T-helper 2 cell treated with Interferon-gamma antibody and Interleukin-4, amounts not matched to agents 5 μg/mL and 100 μg/mL, for 36 hours (primary cell): ENCODE measurements at regions not wholly inside any gene's neighbourhood (a gene's known extent, or its start where the extent isn't known, plus 50 kb on each side); places are given as distances from the start of the nearest gene placed in this dataset.

Experiments
- DNase-seq: peaks from one replicate; pipeline ENCODE4 v3.0.0; 2021; ENCODE audit warnings: low spot score
- H3K27ac Mint-ChIP-seq: one replicate; pipeline ENCODE4 v1.8.0; 2021; ENCODE audit warnings: mild to moderate bottlenecking, mixed read lengths
- H3K27me3 Mint-ChIP-seq: one replicate; pipeline ENCODE4 v1.8.0; 2021; ENCODE audit warnings: low read depth, mixed read lengths
- H3K36me3 Mint-ChIP-seq: one replicate; pipeline ENCODE4 v1.8.0; 2021; ENCODE audit warnings: low read depth, mixed read lengths
- H3K4me1 Mint-ChIP-seq: one replicate; pipeline ENCODE4 v1.8.0; 2021; ENCODE audit warnings: low read depth, mixed read lengths
- H3K4me3 Mint-ChIP-seq: one replicate; pipeline ENCODE4 v1.8.0; 2022; ENCODE audit warnings: mild to moderate bottlenecking, moderate library complexity, mixed read lengths
- H3K9me3 Mint-ChIP-seq: one replicate; pipeline ENCODE4 v1.8.0; 2021; ENCODE audit warnings: mixed read lengths

- Mint-ChIP-seq H3K27me3 (no peaks in the 10 kb centered on the region), H3K9me3 (peaks cover 5% of the 10 kb centered on the region), H3K36me3 (no peaks in the 10 kb centered on the region), H3K4me1 (no peaks in the 10 kb centered on the region), H3K4me3 (no peak overlapping the region), H3K27ac (no peak overlapping the region)
- DNase-seq: no peak
Observed at GRCh38 chr2:33671198-33671597, 72.1 kb upstream of the FAM98A start.

- Mint-ChIP-seq H3K4me1 (no peaks in the 10 kb centered on the region), H3K4me3 (no peak overlapping the region), H3K36me3 (no peaks in the 10 kb centered on the region), H3K27ac (no peak overlapping the region), H3K9me3 (peaks cover 10% of the 10 kb centered on the region), H3K27me3 (no peaks in the 10 kb centered on the region)
- DNase-seq: no peak
Observed at GRCh38 chr2:33670392-33670937, 71.4 kb upstream of the FAM98A start.

GRCh38 chr2:33666879-33667278 is 67.8 kb upstream of the FAM98A start:
- H3K4me1 Mint-ChIP-seq: no peaks in the 10 kb centered on the region
- H3K4me3 Mint-ChIP-seq: no peak overlapping the region
- no peak overlapping the region for H3K27ac Mint-ChIP-seq
- no peaks in the 10 kb centered on the region for H3K36me3 Mint-ChIP-seq
- no peak for DNase-seq
- peaks cover 29% of the 10 kb centered on the region for H3K9me3 Mint-ChIP-seq
- no peaks in the 10 kb centered on the region for H3K27me3 Mint-ChIP-seq

- peaks cover 31% of the 10 kb centered on the region for H3K9me3 Mint-ChIP-seq
- no peak overlapping the region for H3K27ac Mint-ChIP-seq
- H3K4me3 Mint-ChIP-seq: no peak overlapping the region
- H3K27me3 Mint-ChIP-seq: no peaks in the 10 kb centered on the region
- no peak for DNase-seq
- no peaks in the 10 kb centered on the region for H3K36me3 Mint-ChIP-seq
- no peaks in the 10 kb centered on the region for H3K4me1 Mint-ChIP-seq
Observed at GRCh38 chr2:33665039-33665438, 65.9 kb upstream of the FAM98A start.

- DNase-seq: no peak
- H3K27me3 Mint-ChIP-seq: no peaks in the 10 kb centered on the region
Observed at GRCh38 chr2:33660416-33661123, 61.5 kb upstream of the FAM98A start.

GRCh38 chr2:33655626-33656320 is 56.7 kb upstream of the FAM98A start:
- Mint-ChIP-seq H3K4me3 (no peak overlapping the region), H3K9me3 (peaks cover 11% of the 10 kb centered on the region), H3K36me3 (no peaks in the 10 kb centered on the region), H3K4me1 (no peaks in the 10 kb centered on the region), H3K27me3 (no peaks in the 10 kb centered on the region), H3K27ac (no peak overlapping the region)
- no peak for DNase-seq

More at GRCh38 chr2:33660416-33661123, 61.5 kb upstream of the FAM98A start:
- no peak overlapping the region for H3K4me3 Mint-ChIP-seq
- H3K36me3 Mint-ChIP-seq: no peaks in the 10 kb centered on the region
- H3K4me1 Mint-ChIP-seq: no peaks in the 10 kb centered on the region
- H3K9me3 Mint-ChIP-seq: peaks cover 30% of the 10 kb centered on the region
- no peak overlapping the region for H3K27ac Mint-ChIP-seq

GRCh38 chr2:33652830-33653229 is 53.7 kb upstream of the FAM98A start:
- H3K27ac Mint-ChIP-seq: no peak overlapping the region
- H3K36me3 Mint-ChIP-seq: no peaks in the 10 kb centered on the region
- no peaks in the 10 kb centered on the region for H3K4me1 Mint-ChIP-seq
- H3K9me3 Mint-ChIP-seq: peaks cover 8% of the 10 kb centered on the region
- DNase-seq: no peak
- no peaks in the 10 kb centered on the region for H3K27me3 Mint-ChIP-seq
- no peak overlapping the region for H3K4me3 Mint-ChIP-seq

GRCh38 chr2:33650171-33650570 is 51.1 kb upstream of the FAM98A start:
- DNase-seq: no peak
- H3K36me3 Mint-ChIP-seq: no peaks in the 10 kb centered on the region
- no peaks in the 10 kb centered on the region for H3K4me1 Mint-ChIP-seq
- H3K27me3 Mint-ChIP-seq: no peaks in the 10 kb centered on the region
- no peaks in the 10 kb centered on the region for H3K9me3 Mint-ChIP-seq
- H3K4me3 Mint-ChIP-seq: no peak overlapping the region
- H3K27ac Mint-ChIP-seq: no peak overlapping the region
